DMS53 treated with DMSO at 0.1 percent for 48 hours (cell line): ENCODE measurements at regions not wholly inside any gene's neighbourhood (a gene's known extent, or its start where the extent isn't known, plus 50 kb on each side); places are given as distances from the start of the nearest gene placed in this dataset.
"Not testable (repeated sequence)": the region's sequence is repeated elsewhere in the genome, so short reads cannot be mapped to it uniquely, and the experiment has no call there.

Experiments
- DNase-seq: peaks from one replicate; lab custom pipeline; 2025; ENCODE audit not compliant: unreplicated experiment; lab: John Stamatoyannopoulos, UW

- DNase-seq = no peak
Observed at GRCh38 chr13:89153941-89154340, 1482.8 kb downstream of the SLITRK5 start.

DNA sequence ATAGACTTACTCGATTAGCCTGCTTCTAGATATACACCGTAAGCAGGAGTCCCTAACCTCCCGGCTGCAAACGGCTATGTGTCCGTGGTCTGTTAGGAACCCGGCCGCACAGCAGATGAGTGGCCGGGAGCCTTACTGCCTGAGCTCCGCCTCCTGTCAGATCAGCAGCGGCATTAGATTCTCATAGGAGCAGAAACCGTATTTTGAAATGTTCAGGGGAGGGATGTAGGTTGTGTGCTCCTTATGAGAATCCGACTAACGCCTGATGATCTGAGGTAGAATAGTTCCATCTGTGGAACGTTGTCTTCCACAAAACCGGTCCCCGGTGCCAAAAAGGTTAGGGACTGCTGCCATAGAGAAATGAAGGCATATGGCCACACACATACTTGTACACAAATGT, 1491.9 kb downstream of the SLITRK5 start:
- no peak for DNase-seq

DNA sequence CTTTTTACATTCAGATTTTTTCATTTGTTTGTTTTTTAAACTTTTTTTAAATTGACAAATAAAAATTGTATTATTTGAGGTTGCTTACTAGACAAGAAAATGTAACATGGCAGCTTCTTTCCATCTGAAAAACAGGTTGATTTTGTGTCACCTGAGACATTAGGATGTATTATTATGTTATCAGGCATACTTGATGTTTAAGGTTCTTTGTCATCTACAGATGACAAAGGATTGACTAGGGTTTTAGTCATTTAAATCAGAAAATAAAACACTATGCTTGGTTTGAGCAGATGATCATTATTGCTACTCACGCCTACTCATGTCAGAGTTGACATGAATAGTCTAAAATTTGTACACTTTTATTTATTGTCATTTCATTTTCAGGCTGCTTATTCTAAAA, 1494.5 kb downstream of the SLITRK5 start:
- DNase-seq = no peak

DNA sequence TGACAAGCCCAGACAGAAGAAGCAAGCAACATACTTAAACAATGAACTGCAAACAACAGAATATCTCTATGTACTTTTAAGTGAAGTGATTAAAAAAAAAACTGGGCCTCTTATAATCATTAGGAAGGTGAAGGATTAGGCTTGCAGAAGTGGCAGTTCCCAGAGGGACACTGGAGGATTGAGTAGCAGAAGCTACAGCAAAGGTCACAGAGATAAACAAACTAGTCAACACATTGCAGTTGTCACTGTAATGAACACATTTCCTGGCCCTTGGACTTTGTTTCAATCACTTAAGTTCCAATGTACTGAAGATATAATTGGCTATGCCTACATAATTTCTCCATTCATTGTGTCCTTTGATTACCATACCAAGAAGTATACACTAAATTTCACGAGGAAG, 1498.8 kb downstream of the SLITRK5 start:
- DNase-seq = no peak

DNA sequence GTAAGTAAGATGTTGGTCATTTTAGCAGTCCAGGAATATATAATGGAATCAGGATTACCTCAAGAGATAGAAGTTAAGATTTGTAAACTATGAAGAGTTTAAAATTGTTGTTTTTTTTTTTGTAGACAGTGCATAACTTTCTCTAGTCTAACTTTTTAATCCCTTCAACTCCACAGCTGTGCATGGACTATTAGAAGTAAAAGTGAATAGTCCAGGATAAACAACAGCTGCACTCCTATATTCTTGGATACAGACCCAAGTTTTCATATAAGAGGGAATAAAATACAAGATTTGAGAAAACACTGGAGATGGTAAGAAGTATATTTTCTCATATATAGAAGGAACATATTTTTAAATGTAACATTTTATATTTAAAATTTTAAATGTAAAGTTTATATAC, 1509.9 kb downstream of the SLITRK5 start:
- no peak for DNase-seq

DNA sequence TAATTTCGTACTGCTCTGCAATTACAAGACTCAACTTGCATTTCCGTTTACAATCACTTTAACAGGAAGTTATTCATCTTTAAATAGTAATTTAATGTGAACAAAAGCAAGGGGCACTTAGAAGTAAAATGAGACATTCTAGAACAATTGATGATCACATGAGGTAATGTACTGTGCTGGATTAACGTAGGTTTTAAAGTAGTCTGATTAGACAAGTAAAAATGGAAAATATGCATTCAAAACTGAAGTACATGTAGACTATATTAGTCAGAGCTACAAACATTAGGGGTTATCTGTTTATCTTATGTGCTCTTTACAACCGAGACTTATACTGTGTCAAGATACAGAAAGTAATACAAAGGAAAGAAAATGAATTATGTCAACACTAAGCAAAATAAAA, 1528.0 kb downstream of the SLITRK5 start:
- no peak for DNase-seq

DNA sequence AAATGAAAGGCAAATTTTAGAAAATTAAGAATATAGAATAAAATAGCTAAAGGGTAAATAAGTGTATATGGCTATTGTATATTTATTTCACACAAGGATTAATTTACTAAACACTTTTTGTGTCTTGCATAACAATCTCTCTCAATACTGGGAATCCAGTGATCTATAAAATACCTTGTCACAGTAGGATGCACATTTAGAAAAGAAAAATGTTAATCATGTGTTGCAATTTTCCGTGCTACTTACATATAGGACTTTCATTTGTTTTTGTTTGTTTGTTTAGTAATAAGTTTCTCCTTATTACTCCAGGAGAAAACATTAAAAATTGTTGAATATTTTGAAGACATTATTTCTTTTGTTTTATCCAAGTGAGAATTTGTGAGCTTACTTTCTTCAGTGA, 1533.3 kb downstream of the SLITRK5 start:
- DNase-seq = no peak

- DNase-seq = no peak
Observed at GRCh38 chr13:89205856-89206520, 1534.8 kb downstream of the SLITRK5 start.

DNA sequence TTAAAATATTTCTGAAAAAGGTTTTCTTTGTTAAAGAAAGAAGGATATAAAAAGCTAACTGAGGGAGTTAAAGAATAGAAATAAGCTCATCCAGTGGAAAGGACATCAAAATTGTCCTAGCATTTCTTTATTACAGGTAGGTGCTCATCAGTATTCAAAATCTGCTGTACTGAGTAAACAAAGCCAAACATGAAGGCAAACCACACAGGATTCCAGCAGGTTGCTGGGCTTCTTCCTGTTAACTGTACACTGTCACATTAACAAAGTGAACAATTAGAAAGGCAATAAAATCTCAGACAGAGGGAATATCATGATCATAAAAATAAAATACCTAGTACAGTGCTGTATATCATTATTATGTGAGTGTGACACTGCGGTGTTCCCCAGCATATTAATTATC, 1541.0 kb downstream of the SLITRK5 start:
- DNase-seq = no peak

DNA sequence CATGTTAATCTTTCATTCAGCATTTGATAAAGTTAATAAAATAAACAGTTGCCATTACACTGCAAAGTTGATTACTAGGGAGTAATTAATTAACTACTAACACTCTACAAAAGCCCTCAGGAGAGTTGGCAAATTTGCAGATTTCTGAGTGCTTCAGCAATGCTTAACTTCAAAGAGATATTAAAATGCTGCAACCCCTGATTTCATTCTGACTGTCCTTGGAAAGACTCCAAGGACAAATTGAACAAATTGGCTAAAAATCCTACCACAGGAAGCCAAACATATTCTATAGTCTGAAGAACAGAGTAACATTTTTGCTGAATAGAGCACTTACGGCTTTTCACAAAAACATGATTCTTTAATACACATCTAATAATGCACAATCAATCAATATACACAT, 1543.0 kb downstream of the SLITRK5 start:
- DNase-seq = no peak

- not testable (repeated sequence) for DNase-seq
Observed at GRCh38 chr13:89215319-89215718, 1544.1 kb downstream of the SLITRK5 start.

- no peak for DNase-seq
Observed at GRCh38 chr13:89217813-89218212, 1546.6 kb downstream of the SLITRK5 start.

DNA sequence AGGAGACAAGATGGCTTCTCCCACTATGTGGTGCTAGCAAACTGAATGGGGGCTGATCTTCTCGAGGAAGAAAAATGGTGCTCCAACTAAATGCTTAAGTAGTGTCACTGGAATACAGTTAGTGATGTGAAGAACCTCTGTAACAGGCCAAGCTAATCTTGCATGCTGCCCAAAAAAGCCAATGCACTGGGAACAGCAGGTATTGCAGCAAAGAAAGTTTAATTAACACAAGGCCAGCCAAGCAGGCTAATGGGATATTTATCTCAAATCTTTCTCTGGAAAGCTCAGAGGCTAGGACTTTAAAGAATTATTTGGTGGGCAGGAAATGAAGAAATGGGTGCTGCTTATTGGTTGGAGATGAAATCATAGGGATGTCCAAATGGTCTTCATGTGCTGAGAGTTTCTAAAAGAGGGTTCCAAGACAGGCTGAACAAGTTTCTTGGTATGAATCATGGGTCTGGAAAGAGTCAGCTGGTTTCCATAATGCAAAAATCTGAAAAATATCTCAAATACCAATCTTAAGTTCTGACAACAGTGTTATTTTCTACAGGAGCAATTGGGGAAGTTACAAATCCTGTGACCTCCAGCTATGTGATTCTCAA, 1550.5 kb downstream of the SLITRK5 start:
- DNase-seq = no peak

- no peak for DNase-seq
Observed at GRCh38 chr13:89227356-89227755, 1556.2 kb downstream of the SLITRK5 start.

DNA sequence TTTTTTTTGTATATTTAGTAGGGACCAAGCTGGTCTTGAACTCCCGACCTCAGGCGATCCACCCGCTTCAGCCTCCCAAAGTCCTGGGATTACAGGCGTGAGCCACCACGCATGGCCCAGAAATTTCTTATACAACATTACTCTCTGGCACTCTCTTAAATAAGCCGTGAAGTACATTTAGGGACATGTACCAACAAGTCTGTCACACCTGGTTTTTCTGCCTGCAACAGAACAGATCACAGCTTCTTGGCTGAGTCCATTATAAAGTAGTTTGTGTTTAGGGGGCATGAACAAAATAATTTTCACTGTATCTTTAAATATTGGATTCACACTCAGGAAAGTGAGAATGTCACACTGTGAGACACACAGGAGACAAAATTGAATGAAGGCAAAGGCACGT, 1567.3 kb downstream of the SLITRK5 start:
- DNase-seq = no peak

DNA sequence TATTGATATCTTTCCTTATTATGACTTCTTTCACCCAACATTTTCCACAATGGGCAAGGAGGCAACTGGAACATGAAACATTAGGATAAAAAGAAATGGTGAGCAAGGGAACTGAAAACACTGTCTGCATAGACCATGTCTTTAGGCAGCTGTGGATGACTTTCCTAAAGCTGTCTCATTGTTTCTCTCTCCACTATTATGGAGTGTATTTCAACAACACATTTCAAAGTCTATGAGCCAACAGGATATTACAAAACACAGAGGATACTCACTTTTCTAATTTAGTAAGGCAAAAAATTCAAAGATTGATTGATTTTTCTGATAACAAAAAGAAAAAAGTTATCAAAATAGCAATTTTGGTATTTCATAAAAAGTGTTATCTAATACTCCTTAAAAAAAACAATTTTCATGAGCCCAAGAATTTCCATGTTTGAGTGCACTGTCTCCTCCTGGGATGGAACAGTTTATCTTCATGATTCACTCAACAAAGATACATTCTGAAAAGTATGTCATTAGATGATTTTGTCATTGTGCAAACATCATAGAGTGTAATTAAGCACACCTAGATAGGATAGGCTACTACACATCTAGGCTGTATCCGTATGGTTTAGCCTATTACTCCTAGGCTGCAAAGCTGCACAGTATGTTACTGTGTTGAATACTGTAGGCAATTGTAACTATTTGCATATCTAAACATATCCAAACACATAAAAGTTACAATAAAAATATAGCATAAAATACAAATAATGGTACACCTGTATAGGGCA, 1568.4 kb downstream of the SLITRK5 start:
- no peak for DNase-seq

GRCh38 chr13:89255844-89256406, 1584.8 kb downstream of the SLITRK5 start:
- DNase-seq = no peak

- DNase-seq = no peak
Observed at GRCh38 chr13:89267734-89268133, 1596.6 kb downstream of the SLITRK5 start.

- no peak for DNase-seq
Observed at GRCh38 chr13:89269737-89270136, 1598.6 kb downstream of the SLITRK5 start.

DNA sequence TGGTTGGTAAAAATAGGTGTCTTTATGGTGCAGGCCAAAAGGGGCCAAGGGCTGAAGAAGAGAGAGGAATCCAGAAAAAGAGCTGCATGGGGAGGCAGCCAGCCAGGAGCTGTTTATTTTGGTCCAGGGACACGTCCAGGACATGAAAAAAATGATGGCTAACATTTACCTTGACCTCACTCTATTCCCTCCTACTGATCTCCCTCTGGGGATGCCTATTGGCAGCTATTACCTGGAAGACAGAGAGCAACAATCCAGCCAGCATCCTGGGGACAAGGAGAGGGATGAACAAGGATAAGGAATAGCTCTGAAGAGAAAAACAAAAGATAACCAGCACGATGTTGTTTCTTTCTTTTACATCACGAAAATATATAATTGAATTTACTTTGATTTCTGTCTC, 1599.6 kb downstream of the SLITRK5 start:
- DNase-seq = no peak

DNA sequence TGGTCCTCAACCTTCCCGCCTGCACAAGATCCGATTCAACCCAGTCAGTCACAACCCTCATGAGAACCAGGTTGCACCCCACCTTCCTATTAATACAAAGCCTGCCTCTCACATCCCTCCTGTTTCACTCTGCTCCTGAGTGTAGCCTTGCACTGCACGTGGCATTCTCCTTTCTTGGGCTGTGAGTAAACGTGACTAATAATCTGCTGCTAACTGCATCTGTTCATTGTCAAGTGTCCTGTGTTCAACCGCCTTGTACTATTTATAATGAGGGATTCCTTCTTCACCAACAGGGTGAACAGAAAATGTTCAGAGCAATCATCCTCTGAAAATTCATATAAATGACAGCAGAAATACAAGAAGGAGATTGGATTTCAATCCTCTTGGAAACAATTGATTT, 1608.2 kb downstream of the SLITRK5 start:
- no peak for DNase-seq

DNA sequence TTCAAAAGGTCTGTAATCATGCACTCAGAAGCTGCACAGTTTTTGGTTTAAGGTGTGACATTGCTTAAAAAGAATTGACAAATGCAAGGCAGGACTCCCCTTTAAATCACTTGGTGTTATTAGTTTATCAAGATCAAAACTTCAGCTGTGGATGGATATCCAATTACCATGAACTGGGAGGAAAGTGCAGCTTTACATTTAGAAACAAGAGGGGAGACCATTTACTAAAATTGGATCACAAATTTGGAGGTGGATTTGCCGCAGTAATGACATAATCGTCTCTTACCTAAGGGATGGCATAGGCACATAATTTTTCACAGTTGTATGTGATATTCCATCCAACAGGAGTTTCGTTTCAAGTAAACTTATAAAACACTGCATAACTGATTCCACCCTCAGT, 1610.2 kb downstream of the SLITRK5 start:
- DNase-seq = no peak
